Lower lobe of right lung (tissue), 2 donors: ENCODE measurements at regions not wholly inside any gene's neighbourhood (a gene's known extent, or its start where the extent isn't known, plus 50 kb on each side); places are given as distances from the start of the nearest gene placed in this dataset.

Source experiments
- ATAC-seq, 2 donors: fragments of 200-7000 bp; cut with Tn5 transposase; one replicate each; pipeline ENCODE4 v1.9.1; 2020 to 2022; ENCODE audit warnings: mild to moderate bottlenecking in 2 of 2, moderate library complexity in 2 of 2
- DNase-seq: peaks from one replicate; pipeline ENCODE4 v3.0.0-alpha.2; 2020
- H3K27ac ChIP-seq: fragments of 200-600 bp; one replicate; pipeline ENCODE4 v1.8.0; 2022
- H3K27me3 ChIP-seq: fragments of 200-600 bp; one replicate; pipeline ENCODE4 v1.8.0; 2022; ENCODE audit warnings: low read depth
- H3K36me3 ChIP-seq: fragments of 200-600 bp; one replicate; pipeline ENCODE4 v1.8.0; 2022; ENCODE audit warnings: mild to moderate bottlenecking
- H3K4me1 ChIP-seq: fragments of 200-600 bp; one replicate; pipeline ENCODE4 v1.8.0; 2022
- H3K4me3 ChIP-seq: fragments of 200-600 bp; one replicate; pipeline ENCODE4 v1.8.0; 2022; ENCODE audit warnings: mild to moderate bottlenecking
- H3K9me3 ChIP-seq: fragments of 200-600 bp; one replicate; pipeline ENCODE4 v1.8.0; 2022
- intact Hi-C: fragments of 100-400 bp; cut with DNase I; formaldehyde crosslinking; loops from one replicate; pipeline ENCODE4 v1.11.0; 2022
- TF ChIP-seq, protein P1 (sequence below): fragments of 200-600 bp; IDR thresholded peaks from one replicate; pipeline ENCODE4 v1.8.0; 2022; ENCODE audit warnings: antibody characterized with exemption, mild to moderate bottlenecking
- donor health status: DM: no; HTN: yes; CAD: no; lungs with severe emphysema.

GRCh38 chr11:134615041-134615615, 203.1 kb upstream of the B3GAT1 start:
- Histone ChIP-seq H3K27me3 (no peaks in the 10 kb centered on the region), H3K9me3 (no peaks in the 10 kb centered on the region), H3K4me1 (no peaks in the 10 kb centered on the region), H3K4me3 (no peak overlapping the region), H3K27ac (no peak overlapping the region), H3K36me3 (no peaks in the 10 kb centered on the region)
- intact Hi-C loops = no loop called here
- TF ChIP-seq, protein P1, sequence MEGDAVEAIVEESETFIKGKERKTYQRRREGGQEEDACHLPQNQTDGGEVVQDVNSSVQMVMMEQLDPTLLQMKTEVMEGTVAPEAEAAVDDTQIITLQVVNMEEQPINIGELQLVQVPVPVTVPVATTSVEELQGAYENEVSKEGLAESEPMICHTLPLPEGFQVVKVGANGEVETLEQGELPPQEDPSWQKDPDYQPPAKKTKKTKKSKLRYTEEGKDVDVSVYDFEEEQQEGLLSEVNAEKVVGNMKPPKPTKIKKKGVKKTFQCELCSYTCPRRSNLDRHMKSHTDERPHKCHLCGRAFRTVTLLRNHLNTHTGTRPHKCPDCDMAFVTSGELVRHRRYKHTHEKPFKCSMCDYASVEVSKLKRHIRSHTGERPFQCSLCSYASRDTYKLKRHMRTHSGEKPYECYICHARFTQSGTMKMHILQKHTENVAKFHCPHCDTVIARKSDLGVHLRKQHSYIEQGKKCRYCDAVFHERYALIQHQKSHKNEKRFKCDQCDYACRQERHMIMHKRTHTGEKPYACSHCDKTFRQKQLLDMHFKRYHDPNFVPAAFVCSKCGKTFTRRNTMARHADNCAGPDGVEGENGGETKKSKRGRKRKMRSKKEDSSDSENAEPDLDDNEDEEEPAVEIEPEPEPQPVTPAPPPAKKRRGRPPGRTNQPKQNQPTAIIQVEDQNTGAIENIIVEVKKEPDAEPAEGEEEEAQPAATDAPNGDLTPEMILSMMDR = no peak
- DNase-seq (no peak), ATAC-seq (peak in 1 of 2 donors; percentile 13)

DNA sequence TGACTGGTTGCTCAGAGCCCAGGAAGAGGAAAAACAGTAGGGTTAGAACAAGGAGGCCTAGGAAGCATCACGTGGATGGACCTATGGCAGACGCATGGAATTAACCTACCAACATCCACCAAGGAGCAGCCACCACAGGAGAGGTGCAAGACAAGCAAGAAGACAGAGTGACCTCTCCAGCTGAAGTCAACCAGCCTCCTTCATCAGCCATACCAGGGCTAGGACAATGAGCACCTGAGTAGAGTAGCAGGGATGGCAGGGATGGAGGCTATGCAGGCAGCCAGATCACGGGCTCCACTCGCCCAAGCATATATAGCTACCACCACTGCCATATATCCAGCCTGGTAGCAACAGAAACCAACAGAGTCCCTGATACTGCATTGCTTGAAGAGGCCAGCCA, 202.1 kb upstream of the B3GAT1 start:
- intact Hi-C loops = no loop called here
- no peak overlapping the region for H3K4me3 ChIP-seq
- TF ChIP-seq, protein P1 = no peak
- H3K27ac ChIP-seq = no peak overlapping the region
- no peaks in the 10 kb centered on the region for H3K9me3 ChIP-seq
- ATAC-seq (no peak), DNase-seq (no peak)
- no peaks in the 10 kb centered on the region for H3K36me3 ChIP-seq
- no peaks in the 10 kb centered on the region for H3K27me3 ChIP-seq
- no peaks in the 10 kb centered on the region for H3K4me1 ChIP-seq

DNA sequence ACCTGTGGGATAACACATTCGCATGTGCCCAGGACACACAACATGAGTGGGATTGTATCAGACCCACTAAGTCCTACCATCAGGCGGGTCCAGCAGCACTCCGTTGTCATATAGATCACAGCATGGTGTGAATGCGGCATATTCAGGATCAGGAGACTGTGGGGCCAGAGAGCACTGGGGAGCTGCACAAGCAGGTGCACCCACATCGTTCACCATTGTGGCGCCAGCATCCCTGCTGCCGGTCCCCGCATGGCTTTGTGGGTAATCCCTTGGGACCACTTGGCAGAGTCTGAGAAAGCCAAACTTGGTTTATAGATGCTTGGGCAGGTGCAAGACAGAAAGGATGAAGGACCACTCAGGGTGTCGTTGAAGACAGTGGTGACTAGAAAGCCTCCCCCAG, 201.6 kb upstream of the B3GAT1 start:
- TF ChIP-seq, protein P1 = no peak
- Histone ChIP-seq H3K27me3 (no peaks in the 10 kb centered on the region), H3K27ac (no peak overlapping the region), H3K9me3 (no peaks in the 10 kb centered on the region), H3K4me3 (no peak overlapping the region), H3K4me1 (no peaks in the 10 kb centered on the region), H3K36me3 (no peaks in the 10 kb centered on the region)
- DNase-seq (no peak), ATAC-seq (no peak)
- intact Hi-C loops = no loop called here

GRCh38 chr11:134612140-134613030, 200.3 kb upstream of the B3GAT1 start:
- no peak for ATAC-seq

DNA sequence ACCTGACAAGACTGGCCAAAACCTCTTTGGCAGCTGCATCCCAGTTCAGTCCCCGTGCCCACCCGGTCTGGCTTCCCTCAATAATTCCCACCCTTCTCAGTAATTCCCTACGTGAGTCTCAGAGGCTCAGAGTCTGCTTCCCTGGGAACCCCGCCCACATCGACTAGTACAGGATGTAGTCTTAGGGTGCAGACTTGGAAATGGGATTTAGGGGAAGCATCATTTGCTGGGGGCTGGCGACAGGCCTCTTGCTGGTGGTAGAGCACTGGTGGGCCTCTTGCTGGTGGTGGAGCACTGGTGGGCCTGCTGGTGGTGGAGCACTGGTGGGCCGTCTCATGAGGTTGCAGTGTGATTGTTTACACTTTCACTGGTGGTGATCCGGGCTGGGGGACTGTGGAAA, 199.5 kb upstream of the B3GAT1 start:
- intact Hi-C loops = no loop called here
- ATAC-seq = no peak
- Histone ChIP-seq H3K36me3 (no peaks in the 10 kb centered on the region), H3K4me3 (no peak overlapping the region), H3K27ac (no peak overlapping the region), H3K4me1 (no peaks in the 10 kb centered on the region), H3K27me3 (no peaks in the 10 kb centered on the region), H3K9me3 (no peaks in the 10 kb centered on the region)
- no peak for DNase-seq
- TF ChIP-seq, protein P1 = no peak

More at GRCh38 chr11:134612140-134613030, 200.3 kb upstream of the B3GAT1 start:
- Histone ChIP-seq H3K27me3 (no peaks in the 10 kb centered on the region), H3K4me1 (no peaks in the 10 kb centered on the region), H3K27ac (no peak overlapping the region), H3K4me3 (no peak overlapping the region), H3K9me3 (no peaks in the 10 kb centered on the region), H3K36me3 (no peaks in the 10 kb centered on the region)
- TF ChIP-seq, protein P1 = no peak
- intact Hi-C loops = no loop called here
- no peak for DNase-seq
